Femur (tissue), 1 donor: ENCODE measurements at regions not wholly inside any gene's neighbourhood (a gene's known extent, or its start where the extent isn't known, plus 50 kb on each side); places are given as distances from the start of the nearest gene placed in this dataset.
"Not testable (repeated sequence)": the region's sequence is repeated elsewhere in the genome, so short reads cannot be mapped to it uniquely, and the experiment has no call there.

Experiments
- DNase-seq: peaks from one replicate; pipeline ENCODE4 v3.0.0-alpha.2; 2017

DNA sequence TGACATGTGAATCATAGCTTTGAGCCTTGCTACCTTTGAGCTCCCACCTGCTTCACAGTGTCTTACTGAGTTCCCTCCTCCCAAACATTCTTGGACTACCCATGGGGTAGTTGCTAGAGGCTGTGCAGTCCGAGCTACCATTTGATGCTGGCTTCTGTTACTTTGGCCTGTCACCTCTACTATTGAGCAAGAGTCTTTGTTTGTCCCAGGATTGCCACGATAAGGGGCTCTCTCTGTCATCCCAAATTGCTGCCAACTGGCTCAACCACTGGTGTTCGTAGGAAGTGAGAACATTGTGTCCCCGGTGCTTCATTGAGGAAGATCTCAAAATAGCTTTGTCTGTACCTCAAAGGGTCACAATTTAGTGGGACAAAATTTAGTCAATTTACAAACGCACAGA, 59.1 kb upstream of the PAX8 start:
- no peak for DNase-seq

GRCh38 chr2:113336040-113336439, 57.3 kb upstream of the PAX8 start:
- DNase-seq: not testable (repeated sequence)

DNA sequence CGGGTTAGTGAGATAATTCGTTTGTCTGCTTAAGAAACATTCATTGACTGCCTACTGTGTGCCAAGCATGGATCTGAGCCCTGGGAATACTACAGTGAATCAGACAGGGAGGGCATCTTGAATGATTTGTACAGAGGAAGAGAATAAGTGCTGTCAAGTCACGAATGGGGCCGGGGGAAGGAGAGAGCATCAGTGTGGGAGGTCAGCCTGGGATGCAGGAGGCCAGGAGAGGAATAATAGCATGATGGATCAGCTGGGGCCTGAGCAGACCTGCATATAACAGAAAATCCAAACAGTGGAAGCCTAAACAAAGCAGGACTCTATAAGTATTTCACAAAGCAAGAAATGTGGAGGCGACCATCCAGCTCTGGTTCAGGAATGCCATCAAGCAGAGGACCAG, 55.4 kb upstream of the PAX8 start:
- DNase-seq: no peak

DNA sequence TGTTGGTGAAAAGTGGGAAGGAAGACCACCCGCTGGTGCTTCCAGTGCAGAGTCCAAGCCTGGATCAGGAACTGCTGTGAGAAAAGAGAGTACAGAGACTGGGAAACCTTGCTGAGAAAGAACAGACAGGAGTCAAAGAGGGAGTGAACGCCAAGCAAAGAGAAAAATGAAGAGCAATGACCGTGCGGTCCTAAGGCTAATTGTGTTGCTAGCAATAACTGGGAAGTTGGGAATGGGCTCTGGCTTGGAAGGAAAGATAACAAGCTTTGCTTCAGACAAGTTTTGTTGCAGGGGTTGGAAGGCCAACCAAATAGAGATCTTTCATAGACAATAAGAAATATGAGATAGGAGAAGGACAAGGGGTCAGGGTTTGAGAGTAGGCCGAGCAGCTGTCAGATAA, 55.0 kb upstream of the PAX8 start:
- DNase-seq: not testable (repeated sequence)

DNA sequence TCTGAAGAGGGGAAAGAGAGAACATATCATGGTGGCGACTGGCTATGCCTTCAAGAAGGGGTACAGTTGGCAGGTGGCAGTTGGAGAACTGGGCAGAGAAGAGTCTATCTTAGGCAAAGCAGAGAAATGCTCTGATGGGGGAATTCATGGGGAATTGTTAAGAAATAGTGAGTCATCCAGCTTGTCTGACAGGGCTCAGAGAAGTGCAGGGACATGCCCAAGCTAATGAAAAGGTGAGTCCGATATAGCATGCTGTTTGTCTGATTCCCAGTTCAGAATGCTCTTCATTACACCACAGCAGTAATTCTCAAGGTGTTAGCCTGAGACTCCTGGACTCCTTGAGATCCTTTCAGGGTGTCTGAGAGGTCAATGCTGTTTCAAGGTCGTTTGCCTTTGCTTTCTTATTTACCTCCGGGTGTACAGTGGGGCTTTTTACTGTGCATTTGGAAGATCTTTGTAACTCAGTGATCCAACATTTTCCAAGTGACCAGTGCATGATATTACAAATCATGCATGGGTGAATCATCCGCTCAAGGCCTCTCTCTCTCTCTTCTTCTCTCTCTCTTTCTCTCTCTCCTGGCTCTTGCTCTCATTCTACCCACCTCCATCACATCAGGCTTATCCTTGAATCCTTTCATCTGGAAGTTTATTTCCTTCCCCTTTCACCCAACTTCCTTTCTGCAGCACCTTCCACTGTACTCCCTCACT, 51.5 kb upstream of the PAX8 start:
- DNase-seq: not testable (repeated sequence)

GRCh38 chr2:113328973-113329372, 50.3 kb upstream of the PAX8 start:
- DNase-seq: not testable (repeated sequence)

DNA sequence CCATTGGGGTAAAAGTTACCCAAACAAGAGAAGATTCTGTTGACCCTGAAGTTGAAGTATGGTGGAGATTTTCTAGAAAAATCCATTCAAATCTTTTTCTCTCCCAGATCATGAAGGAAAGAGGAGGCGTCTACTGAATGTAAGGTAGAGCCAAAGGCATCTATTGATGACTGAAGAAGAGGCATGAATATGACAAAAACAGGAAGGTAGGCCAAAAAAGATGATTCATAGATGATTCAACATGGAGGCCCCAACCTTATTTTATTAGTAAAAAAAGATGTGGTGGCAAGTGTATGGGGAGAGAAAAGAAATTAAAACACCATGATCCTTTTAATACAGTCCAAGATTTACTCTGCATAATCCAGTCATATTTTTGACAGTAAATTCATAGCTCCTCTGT, 49.9 kb upstream of the PAX8 start:
- not testable (repeated sequence) for DNase-seq
